Stimulated activated CD4-positive, alpha-beta T cell treated with anti-CD3 and anti-CD28 coated beads, Interleukin-1b, Interleukin-23, amount 100 ng/mL, for 24 hours (primary cell): ENCODE measurements at regions not wholly inside any gene's neighbourhood (a gene's known extent, or its start where the extent isn't known, plus 50 kb on each side); places are given as distances from the start of the nearest gene placed in this dataset.

Experiments used
- DNase-seq, 4 experiments: peaks; one replicate each; pipeline ENCODE4 v3.0.0-alpha.2; 2020; ENCODE audit warnings: low read depth in 4 of 4, low spot score in 1 of 4

DNA sequence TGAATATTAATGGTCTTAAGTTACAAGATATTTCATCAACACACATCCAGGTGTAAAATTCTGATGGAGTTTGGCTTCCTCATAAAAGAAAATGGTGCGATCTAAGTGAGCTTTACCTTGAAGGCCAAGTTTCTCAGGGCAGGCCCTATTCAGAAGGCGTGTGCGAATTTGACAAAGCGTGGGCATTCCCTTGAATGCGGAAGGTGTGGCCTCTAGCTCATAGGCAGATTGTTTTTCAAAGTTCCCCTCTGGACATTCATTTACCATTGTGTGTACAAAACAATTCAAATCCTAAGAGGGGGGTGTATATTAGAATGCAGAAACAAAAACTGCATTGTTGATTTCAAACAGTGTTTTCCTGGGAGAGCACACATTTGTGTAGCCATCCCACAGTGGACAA is 411.9 kb upstream of the PKN2 start:
- DNase-seq, result no peak

DNA sequence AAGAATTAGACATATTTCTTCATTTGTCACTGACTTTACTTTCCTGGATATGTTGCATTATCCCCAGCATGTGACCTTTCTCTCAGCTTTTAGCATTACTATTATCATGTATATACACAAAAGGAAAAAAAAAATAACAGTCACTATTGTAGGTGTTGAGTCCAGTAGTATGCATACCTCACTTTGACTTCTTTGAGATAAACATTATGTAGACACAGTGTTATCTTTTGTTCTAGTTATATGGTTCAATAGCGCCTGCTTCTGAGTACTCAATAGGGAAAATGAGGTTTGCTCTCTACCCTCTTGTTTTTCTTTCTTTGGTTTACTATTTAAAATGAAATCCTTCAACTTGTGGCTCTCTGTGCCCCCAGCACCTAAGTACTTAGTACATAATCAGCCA is 409.6 kb upstream of the PKN2 start:
- no peak for DNase-seq

DNA sequence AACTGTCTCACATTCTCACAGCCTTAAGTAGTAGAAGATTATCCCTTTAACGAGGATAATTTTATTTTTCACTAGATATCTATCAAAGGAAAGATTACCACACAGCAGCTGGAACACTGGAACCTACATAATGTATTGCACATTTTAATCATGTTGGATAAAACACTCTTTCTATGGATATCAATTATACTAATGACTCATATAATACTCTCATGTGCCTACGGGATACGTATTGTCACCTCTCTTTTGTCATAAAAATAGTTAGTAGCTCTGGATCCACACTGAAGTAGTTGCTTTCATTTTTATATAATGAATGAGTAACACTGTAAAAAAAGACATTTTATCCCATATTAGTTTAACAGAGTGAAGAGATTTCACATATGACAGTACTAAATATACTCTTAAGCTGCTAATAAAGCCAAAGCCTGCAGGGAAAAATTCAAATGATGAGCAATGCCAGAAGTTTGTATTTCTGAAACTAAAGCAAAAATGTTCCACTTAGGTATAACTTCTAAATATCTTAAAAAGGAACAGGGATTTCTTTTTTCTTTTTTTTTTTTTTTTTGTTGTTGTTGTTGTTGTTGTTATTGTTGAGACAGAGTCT is 408.7 kb upstream of the PKN2 start:
- DNase-seq, result no peak

DNA sequence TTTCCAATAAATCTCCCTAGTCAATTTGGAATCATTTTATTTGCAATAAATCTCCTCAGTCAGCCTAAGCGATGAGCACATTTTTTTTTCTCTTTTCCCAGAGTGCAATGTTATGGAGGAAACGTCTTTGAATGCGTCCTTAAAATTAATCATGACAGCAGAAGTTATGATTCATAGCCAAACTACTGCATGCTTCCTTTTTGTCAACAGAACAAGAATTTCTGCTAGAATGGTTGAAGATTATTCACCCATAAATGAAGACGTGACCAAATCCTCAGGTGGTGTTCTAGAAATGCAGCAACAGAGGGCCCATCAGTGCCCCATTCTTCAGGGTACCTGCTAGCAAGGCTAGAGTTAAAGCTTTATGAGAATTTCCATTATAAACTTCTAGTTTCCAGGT is 407.9 kb upstream of the PKN2 start:
- DNase-seq, result no peak

DNA sequence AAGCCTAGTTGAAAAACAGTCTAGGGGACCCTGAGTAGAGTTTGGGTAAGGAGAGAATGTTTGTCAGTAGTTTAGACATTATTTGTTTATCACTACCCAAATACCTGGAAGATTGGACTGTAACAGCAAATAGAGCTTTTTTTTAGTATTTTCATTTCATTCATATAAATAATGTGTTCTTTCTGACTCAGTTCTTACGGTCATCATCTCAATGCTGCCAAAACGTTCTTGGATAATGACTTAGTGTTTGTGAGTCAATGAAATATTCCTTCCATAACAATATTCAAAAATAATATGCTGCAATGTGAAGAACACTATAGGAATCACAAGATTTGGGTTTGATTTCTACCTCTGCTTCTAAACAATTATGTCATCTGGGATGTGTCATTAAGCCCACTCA is 400.0 kb upstream of the PKN2 start:
- DNase-seq, result no peak

DNA sequence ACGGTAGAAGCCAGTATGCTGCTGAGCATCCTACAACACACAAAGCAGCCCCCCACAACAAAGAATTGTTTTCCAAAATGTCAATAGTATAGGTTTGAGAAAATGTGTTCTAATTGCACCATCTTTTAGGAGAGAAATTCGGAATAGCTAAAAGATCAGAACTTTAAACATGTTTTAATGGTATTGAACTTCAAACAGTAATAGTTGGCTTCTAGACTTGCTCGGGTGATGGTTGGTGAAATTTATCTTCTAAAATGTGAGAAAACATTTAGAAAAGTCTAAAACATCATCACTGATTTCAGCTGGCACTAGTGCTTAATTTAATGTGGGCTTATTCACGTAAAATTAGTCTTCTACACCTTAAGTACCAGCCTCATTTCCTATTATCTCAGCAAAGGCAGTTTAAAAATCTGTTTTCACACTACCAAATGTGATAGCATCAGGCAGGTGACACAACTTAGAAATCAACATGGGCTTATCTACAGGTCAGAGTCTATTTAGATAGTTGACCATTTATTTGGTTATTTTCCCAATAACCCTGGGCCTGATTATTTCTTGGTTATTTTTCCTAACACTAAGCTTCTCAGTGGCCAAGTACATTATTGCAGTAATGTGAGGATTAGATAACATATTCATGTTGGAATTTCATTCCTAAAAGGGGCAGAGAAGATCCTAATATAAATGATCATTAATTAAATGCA is 399.3 kb upstream of the PKN2 start:
- no peak for DNase-seq

DNA sequence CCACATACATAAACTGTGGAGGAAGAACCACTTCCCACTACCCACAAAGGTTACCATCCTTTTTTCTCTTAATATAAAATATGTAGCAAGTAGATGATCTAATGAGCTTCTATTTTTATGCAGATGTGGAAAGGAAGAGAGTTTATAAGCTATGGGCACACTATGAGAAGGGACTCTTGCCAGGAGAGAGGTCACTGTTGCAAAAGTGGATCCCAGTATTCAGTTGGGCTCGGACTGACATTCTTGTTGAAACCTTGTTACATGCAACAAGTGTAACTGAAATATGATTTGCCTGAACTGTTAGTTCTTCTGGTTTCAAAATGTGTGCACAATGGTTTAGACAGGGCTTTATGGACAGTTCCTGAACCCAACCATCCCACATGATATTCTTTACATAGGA is 397.4 kb upstream of the PKN2 start:
- no peak for DNase-seq

DNA sequence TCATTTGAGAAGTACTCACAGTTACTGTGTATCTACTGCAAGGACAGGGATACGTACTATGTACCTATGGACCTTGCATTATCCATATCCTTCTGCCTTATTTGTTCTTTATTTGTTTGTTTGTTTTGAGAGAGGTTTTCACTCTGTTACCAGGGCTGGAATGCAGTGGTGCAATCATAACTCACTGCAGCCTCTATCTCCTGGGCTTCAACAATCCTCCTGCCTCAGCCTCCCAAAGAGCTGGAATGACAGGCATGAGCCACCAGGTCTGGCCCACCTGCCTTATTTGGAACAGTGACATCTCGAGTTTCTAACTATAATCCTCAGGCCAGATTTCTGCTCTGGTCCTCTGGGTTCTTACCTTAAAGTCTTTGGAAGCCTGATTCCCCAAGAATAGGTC is 395.5 kb upstream of the PKN2 start:
- no peak for DNase-seq

DNA sequence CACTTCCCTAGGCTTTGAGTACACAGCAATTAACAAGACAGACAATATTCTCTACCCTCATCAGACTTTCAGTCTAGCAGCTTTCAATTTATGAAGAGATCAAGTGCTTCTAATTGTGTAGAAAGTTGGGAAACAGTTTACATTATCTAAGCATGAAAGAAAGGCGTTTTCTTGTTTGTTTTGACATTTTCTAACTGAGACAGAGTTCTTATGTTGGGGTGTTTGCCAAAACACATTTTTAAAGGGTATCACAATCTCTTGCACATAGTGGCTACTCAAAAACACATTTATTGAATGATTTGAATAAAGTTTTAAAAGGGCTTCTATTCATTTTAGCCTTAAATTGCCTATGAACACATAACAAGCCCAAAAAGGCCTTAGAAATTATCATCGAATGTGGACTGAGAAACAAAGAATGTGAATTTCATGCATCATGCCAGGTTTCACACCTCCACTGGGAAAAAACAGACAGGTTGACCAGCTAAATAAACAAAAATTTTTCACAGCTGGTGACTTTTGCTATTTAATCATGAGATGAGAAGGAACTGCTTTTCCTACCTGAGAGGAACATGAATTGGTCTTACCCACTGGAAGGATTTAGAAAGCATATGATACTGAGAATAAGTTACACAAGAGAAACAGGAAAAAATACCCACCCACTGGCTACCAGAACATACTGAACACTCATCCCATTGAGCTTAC is 394.5 kb upstream of the PKN2 start:
- no peak for DNase-seq

DNA sequence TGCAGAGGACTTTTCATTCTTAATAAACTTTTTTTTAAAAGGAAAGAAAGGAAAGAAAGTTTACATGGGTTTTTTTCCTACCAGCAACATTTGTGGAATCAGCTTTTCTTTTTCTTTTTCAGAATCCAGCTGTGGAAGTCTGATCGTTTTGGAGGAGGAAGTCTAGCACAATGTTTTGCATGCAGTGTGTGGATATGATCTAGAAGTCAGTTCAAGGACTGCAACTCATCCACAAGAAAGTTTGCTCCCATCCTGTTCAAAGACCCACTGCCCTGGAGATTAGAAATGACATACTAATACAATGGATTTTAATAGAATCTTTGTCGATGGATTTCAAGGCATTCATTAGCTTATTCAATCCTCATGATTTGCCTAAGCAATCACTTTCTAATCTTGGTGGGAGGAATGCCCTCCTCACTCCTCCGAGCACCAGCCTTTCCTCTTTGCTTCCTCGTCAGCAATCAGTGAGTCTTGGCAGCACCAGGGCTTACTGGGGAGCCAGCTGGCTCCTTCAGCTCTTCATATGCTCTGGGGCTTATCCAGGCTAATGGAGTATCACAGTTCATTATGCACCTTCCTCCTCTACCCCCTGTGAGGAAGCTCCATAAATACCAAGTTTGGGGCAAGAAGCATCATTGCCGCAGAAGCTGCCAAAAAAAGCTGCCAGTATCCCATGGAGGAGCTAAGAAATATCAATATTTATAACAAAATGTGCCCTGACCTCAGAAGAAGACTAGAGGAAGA is 392.3 kb upstream of the PKN2 start:
- no peak for DNase-seq

DNA sequence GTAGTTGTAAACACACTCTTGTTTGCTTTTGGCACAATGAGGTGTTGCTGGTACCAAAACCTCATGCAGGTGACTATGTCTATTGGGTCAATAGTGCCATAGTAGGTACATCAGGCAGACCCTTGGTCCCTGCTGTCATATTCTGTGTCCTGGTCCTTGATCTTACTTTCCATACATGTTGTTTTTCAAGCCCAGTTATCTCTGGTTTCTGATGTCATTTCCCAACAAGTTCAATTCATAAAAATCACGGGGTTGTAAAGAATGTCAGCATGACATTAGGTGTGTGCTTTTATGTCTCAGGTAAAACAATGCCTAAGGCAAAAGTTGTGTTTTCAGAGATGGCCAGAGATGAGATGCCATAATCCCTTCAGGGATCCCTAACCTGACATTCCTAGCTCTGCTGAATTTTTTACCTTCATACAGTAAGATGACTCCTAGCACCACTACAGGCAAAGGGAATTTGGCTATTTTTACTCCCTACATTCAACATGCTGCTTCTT is 390.3 kb upstream of the PKN2 start:
- DNase-seq, result no peak

DNA sequence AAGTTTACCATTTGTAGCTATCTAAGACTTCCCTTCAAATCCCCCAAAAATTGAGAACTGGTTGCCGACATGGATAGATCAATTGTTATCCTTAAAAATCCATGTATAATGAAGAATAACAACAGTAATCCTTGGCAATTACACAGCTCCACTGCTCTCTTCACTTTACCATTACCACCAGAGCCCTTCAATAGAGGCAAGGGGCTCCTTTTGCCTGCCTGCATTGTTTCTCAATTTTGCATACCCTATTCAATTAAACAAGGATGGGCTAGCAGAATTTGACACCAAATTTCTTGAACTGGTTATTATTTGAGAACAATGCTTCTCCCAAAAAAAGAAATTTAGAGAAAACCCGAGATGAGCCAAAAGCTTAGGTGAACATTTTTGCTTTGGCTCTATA is 387.8 kb upstream of the PKN2 start:
- no peak for DNase-seq

DNA sequence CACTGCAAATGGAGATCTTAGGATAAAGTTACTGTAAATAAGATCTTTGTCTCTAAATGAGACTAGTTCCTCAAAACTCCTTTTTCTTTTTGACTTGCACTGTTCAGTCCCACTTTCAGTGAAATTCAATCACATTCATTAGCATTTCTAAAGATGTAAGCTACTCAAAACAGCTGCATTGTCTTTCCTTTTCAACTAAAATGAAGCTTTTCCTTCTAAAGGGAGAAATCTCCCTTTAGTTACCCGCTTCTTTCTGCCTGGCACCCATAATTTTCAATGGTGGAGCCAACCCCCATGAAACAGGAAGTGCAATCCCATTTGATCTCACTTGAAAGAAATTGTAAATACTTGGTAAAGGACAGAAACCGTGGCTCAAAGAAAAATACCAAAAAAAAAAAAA is 387.4 kb upstream of the PKN2 start:
- DNase-seq, result no peak

DNA sequence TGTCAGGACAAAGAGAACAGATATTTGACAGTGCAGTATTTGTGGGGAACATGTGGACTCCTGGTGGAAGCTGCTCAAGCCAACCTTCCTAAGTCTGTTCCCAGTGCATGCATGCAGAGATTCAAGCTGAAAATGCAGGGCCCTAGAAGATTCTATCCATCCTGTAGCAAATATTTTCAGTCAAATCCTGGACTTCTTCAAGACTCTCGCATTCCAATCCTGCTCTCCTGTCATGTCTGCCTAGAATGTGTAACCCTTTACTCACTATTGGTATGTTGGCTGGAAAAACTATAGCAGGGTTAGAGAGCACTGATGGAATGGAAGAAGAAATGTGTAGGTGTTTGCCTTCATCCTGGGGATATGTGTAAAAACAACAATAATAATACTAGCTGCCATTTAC is 385.6 kb upstream of the PKN2 start:
- no peak for DNase-seq

DNA sequence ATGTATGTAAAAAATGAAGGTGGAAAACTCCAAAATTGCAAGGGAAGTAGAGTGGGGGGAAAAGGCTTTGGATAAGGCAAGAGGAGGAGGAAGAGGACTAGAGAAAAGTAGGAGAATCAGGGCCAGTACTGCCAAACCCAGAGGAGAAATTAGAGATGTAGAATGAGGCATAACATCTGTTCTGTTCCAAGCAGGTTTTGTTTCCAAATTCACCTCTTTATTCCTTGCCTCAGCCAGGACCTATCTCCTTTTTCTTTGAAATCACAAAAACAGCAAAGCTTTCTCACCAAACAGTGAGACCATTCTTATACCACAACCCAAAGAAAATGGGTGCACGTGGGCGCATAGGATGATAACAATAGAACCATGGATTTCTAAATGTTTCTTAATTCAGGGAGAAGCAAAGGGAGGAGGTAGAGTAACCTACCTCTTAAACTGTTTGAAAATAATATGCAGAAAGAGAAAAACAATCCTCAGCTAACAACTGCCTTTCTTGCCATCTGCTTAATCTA is 383.3 kb upstream of the PKN2 start:
- DNase-seq, result no peak

DNA sequence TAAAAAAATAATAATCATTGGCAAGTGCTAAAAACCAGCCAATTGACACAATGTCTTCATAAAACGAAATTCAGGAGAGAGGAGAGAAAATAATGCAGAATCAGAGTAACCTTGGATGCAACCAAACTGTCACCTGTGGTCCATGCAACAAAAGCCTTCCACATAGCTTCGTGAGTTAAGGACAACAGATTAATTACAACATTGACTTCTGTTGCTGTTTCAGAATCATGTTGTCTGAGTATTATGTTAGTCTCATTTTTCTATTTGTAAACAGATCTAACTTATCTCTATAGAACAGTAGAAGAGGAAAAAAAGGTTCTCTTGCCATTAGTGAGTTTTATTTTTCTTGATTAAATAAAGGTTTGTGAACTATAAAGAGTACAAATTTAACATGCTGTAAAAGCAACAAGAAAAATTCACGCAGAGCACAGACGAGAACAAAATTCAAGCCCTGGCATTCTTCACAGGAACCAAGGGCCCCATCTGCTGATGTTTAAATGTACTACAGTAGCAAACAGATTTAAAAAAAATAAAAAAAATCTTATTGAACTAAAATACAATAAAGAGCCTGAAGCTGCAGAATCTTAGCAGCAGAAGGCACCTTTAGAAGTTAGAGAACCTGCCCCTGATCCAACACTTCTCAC is 381.1 kb upstream of the PKN2 start:
- DNase-seq, result no peak

DNA sequence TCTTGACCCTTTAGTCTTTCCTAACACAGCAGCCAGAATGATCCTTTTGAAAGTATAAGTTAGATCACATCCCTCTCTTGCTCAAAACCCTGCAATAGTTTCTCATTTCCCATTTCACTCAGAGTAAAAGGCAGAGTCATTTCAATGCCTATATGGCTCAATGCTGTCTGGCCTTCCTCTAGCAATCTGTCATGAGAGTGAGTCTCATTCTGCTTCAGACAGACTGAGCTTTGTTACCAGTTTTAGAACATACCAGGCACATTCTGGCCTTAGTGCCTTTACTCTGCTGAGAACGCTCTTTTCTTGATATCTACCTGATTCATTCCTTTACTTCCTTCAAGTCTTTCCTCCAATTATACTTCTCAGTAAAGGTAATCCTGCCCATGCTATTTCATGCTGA is 372.8 kb upstream of the PKN2 start:
- DNase-seq, result no peak

DNA sequence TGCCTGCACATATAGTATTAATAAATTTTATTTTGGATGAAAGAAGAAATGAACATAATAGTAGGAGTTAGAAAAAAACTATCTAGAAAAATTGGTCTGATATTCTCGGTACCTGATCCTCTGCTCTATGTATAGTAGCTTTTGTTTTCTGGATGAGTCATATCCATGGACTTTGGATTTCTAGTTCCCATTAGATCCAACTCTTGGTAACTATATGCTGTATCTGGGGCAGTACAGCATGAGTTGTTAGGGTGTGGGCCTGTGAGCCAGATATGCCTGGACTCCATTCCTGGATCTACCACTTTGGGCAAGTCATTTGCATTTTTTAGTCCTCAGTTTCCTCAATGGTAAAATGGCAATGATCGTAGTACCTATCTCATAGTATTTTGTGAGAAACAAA is 372.2 kb upstream of the PKN2 start:
- DNase-seq, result no peak

DNA sequence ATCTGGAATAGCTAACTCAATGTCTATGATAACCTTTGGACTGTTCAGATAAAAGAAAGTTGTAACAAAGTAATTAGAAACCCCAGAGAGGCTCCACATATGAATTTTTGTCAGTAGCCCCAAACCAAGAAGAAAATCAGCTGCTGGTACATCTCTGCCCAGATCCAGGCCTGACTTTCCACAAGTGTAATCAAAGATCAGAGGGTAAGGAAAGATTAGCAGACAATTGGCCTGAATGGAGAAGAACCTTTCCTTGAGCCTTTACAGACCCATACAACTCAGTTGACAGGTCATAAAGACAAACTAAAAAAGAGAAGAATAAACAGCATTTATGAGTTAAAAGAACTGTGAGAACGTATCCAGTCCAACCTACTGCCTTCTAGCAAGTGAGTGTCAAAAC is 366.7 kb upstream of the PKN2 start:
- no peak for DNase-seq

DNA sequence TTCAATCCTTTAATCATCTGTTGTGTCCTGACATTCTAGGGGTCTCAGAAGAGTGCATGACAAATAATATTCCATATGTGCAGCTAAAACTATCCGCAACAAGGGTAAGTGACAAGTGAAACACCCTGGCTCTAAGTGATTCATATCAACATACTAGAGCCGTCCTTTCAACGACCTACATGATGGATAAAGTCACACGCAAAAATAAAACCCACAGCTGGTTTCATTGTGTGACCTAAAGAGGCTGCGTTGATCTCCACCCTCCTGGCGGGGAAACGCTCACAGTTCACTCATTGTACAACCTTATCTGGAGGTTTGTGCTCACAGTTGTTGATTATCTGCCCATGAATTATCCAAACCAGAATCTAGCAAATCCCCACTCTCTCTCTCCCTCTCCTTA is 365.3 kb upstream of the PKN2 start:
- DNase-seq, result no peak

DNA sequence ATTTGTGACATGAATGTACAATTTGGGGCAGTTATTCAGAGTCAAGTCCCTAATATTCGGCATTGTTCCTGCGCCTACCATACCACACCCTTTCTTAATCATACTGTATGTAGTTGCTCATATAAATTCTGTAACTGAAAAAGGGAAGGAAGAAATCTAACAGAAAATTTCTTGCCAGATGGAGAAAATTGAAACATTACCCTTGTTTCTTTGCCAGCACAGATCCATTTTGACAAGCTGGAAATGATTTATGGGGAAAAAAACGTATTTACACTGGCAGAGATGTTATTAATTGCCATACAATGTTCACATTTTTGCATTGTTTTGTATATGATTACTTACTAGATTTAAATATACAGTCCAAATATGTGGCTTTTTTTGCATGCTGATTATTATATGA is 363.8 kb upstream of the PKN2 start:
- DNase-seq, result no peak
